GM21786 (cell line): ENCODE measurements at regions not wholly inside any gene's neighbourhood (a gene's known extent, or its start where the extent isn't known, plus 50 kb on each side); places are given as distances from the start of the nearest gene placed in this dataset.
"Not testable (repeated sequence)": the region's sequence is repeated elsewhere in the genome, so short reads cannot be mapped to it uniquely, and the experiment has no call there.

Source experiments
- ATAC-seq: cut with Tn5 transposase; IDR thresholded peaks from one replicate; pipeline ENCODE4 v1.9.1; 2021; ENCODE audit not compliant: unreplicated experiment

DNA sequence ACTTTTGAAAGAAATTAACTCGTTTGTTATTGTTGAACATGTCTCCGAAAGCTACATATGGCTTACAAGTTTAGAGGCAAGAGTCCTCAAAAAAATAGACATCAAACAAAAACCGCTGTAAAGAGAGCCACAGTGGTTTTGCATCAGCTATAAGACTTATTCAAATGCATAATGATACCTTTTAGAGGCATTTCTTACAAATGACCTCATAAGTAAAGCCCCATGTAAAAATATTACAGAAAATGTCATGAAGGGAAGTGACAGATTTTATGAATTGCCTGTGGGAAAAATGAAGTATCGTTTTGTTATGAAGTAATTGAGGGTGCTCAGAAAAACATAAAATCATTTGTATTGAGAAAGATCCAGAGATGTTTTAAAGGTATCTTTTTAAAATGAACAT is 598.0 kb downstream of the NXPH1 start:
- ATAC-seq = no peak

DNA sequence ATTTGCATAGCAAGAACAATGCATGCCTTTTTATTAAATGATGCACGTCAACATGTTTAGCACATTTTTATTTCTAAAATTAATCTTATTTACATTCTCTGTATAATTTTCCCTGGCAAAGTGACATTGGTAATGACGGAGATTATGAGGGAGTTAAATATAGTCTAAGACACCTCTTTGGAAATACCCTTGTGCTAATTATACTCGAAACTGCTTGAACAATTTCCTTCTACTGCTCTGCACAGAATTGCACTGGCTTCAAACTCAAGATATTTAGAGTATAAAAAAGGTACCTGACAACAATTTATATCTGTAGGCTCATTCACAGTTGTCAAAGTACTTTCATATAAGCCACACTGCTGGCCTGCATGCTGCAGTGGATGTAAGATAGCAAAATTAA is 602.7 kb downstream of the NXPH1 start:
- ATAC-seq = no peak

DNA sequence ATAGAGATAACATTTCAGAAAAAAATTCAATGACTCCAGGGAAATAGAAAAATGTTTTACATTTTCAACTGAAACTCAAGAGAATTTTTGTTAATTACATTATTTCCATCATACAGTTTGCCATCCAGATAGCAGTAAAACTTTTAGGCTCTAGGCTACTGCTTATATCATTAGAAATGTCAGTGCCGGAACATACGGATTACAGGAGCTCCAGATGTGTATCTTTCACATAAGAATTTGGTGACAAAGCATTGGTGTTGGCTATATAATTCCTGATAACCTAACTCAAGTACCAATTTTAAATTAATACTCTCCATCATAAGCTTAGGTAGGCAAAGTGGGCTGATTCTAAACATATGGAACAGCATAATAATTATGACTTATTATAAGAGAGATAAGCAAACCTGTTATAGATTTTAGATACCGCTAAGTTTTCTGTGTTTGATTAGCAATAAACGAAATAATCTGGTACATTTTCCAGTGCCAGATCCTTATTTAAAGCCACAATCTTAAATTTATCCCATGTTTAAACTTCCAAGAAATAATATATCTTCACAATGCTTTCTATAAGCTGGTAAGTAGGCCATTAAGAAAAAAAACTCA is 637.9 kb downstream of the NXPH1 start:
- no peak for ATAC-seq

DNA sequence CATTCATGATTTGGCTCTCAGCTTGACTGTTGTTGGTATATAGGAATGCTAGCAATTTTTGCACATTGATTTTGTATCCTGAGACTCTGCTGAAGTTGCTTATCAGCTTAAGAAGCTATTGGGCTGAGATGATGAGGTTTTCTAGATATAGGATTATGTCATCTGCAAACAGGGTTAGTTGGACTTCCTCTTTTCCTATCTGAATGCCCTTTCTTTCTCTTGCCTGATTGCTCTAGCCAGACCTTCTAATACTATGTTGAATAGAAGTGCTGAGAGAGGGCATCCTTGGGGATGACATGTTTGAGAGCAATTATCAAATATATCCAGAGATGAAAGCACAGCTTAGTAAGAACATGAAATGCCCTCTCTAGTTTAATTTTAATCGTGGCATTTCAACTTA is 642.4 kb downstream of the NXPH1 start:
- not testable (repeated sequence) for ATAC-seq

DNA sequence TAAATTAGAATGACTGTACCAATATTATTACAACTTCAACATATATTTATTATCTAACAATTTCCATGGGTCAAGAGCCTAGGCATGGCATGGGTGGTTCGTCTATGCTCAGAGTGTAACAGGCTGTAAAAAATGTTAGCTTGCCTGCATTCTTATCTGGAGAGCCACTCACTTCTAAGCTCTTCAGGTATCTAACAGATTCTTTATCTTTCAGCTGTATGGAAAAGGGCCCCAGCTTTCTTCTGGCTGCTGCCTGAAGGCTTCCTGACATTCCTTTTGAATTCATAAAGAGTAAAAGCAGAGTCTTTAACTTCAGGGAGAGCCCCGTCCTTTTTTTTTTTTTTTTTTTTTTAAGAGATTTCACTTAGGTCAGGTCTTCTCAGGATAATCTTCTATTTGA is 648.8 kb downstream of the NXPH1 start:
- ATAC-seq = no peak

- ATAC-seq = no peak
These were observed 650.4 kb downstream of the NXPH1 start for GRCh38 chr7:9083837-9084236.

GRCh38 chr7:9091282-9091681 is 657.9 kb downstream of the NXPH1 start:
- ATAC-seq = no peak

DNA sequence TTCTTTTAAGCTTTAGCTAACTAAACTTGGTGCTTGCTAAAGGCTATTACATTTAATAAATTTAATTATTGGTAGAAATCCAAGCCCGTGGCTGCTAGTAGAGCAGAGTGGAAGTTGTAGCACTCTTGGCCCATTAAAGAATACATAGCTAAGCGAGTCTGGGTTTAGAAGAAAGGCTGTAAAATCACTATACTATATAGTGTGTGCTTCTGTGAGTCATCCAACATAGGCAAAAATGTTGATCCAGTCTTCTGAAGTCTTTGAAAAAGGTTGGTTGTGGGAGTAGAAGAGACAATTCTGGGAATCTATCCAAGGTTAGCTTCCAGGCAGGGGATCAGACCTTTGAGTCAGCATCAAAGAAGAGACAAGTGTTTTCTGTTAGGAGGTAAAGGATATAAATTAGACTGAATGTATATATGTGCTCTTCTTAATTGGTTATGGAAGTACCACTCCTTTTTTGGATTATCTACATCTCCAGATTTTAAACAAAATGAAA is 664.2 kb downstream of the NXPH1 start:
- ATAC-seq = no peak

DNA sequence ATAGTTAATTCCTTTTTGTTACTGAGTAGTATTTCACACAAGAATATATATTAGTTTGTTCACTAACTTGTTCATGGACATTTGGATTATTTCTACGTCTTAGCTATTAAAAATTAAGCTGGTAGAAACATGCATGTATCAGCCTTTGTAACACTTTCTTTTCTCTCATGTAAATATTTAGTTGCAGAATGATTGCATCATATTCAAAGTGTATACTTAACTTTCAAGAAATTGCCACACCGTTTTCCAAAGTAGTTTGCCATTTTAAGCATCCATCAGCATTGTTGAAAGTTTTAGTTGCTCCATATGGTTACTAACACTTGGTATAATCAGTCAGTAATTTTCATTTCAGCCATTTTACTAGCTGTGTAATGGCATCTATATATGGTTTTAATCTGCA is 666.9 kb downstream of the NXPH1 start:
- ATAC-seq = no peak

DNA sequence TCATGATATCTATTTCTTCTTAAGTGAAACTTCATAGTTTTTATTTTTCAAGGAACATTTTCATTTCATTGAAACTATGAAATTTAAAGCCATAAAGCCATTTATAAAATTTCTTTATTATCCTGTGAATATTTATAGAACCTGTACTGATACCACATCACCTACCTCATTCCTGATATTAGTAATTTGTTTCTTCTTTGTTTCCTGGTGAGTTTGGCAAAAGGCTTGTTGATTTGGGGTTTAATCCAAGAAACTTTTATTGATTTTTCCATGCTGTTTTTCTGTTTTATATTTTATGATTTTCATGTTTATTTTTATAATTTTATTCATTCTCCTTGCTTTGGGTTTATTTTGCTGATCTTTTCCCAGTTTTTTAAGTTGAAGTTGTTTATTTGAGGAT is 669.4 kb downstream of the NXPH1 start:
- ATAC-seq = no peak

GRCh38 chr7:9106747-9107146 is 673.3 kb downstream of the NXPH1 start:
- ATAC-seq = no peak

- no peak for ATAC-seq
These were observed 686.9 kb downstream of the NXPH1 start for GRCh38 chr7:9120331-9120730.

DNA sequence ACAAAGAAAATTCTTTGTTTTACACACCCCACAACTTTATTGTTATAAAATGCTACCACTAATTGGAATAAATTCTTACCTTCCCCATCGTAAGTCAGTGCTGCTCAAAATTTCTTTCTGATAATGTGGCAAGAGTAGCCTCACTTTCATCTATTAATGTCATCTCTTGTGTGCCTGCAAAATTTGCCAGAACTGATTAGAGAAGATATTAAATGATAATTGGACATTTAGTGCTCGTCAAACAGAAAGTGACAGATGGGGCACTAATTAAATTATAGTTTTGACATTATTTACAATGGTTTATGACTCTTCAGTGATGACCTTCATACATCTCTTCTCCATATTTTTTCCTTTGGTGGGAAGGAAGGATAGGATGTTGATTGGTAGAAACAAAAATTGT is 690.9 kb downstream of the NXPH1 start:
- no peak for ATAC-seq

DNA sequence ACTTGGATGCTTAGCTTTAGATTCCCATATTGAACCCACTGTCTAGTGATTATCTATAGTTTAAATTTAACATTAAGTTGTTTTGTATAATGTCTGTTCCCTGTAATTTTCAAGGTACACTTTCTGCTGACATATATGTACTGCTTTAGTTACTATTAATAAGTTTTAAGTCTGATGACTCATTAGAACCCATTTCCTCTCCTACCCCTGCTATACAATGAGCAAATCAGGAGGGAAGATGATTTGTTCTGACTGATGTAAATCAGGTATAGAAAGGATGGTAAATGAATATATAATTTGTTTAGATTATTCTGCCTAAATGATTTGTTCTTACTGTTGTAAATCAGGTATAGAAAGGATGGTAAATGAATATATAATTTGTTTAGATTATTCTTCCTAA is 691.8 kb downstream of the NXPH1 start:
- no peak for ATAC-seq

- no peak for ATAC-seq
These were observed 694.5 kb downstream of the NXPH1 start for GRCh38 chr7:9127901-9128300.

GRCh38 chr7:9148687-9149086 is 715.3 kb downstream of the NXPH1 start:
- ATAC-seq = no peak

DNA sequence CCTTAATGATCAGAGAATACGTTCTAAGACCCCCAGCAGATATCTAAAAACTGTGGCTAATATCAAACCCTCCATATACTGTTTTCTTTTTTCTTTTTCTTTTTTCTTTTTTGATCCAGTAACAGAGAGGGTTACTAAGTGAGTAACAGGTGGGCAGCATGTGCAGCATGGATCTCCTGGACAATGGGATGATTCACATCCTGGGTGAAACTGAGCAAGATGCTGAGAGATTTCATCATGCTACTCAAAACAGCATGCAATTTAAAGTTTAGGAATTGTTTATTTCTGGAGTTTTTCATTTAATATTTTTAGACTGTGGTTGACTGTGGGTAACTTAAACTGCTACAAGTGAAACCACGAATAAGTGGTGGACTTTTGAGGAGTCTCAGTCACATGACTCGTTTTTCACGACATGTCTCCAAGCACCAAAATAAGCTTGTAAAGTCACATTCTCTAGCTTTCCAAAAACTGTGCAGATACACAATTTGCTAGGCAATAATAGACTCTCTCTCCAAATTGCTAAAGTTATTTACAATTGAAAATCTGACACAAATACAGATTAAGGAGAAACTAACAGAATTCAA is 716.2 kb downstream of the NXPH1 start:
- no peak for ATAC-seq

DNA sequence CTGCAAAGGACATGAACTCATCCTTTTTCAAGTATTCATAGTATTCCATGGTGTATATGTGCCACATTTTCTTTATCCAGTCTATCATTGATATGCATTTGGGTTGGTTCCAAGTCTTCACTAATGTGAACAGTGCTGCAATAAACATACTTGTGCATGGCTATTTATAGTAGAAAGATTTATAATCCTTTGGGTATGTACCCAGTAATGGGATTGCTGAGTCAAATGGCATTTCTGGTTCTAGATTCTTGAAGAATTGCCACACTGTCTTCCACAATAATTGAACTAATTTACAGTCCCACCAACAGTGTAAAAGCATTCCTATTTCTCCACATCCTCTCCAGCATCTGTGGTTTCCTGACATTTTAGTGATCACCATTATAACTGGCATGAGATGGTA is 730.3 kb downstream of the NXPH1 start:
- not testable (repeated sequence) for ATAC-seq

DNA sequence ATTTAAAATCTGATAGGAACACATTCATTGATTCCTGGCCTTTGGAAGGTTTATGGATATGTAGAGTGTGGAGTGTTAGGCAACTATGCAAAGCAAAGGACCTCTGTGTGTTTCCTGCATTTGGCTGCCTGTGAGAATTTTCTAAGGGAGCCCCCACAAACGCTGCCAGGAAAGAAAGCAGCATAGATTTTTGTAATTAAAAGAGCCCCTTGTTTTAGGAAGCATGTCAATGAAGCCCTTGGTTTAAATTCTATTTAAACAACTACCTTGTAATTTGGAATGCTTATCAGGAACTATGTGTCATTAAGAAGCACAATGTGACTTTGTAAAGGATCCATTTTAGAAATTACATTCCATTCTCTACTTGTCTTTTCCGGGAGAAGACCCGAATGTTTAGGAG is 742.5 kb downstream of the NXPH1 start:
- ATAC-seq = no peak

DNA sequence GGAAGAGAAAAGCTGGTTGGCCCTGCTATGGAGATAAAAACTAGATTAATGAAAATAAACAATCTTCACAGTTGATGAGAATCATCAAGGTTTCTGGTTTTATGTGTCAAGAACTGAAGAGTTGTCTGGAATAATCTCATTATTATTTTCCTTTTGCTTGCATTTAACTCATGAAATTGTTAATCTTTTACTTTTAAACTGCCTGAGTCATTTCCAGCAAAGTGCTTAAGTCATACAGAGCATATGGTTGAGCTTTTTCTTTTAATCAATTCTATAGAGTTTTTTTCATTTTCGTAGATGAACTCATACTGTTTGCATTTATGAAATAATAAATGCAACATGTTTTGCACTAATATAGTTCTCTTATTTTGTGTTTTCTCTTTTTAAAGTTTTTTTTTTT is 747.9 kb downstream of the NXPH1 start:
- ATAC-seq = no peak

DNA sequence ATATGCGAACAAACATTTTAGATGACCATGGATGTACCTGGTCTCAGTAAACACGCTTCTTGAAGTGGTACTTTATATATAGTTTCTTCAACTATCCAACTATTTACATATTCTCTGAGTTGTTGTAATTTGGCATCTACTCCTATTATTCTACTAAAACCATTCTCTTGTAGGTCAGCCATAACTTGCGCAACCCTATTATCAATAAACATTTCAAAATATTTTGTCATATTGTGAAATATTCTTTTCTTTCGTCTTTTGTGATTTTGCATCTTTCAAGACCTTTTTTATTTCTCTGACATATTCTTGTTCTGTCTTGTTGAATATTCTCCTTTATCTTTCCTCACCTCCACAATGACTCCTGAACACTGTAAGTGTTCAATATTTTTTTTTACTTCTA is 753.3 kb downstream of the NXPH1 start:
- no peak for ATAC-seq

- no peak for ATAC-seq
These were observed 756.3 kb downstream of the NXPH1 start for GRCh38 chr7:9189703-9190102.

- ATAC-seq = no peak
These were observed 759.6 kb downstream of the NXPH1 start for GRCh38 chr7:9192969-9193368.
